ENCODE measurements at regions not wholly inside any gene's neighbourhood (a gene's known extent, or its start where the extent isn't known, plus 50 kb on each side); places are given as distances from the start of the nearest gene placed in this dataset.

GRCh38 chr4:125722009-125722408 is 407.3 kb downstream of the FAT4 start (continued):
- no peak for TF ChIP-seq ATF3 (CRISPR knock-in tag; conservative IDR thresholded peaks at IDR 0.05)
- no peak for TF ChIP-seq ZNF416 (CRISPR knock-in tag; IDR thresholded peaks at IDR 0.05)

GRCh38 chr4:125725957-125726525 is 411.3 kb downstream of the FAT4 start:
- H3K27me3 Mint-ChIP-seq (ENCODE audit: low read depth), result no peaks in the 10 kb centered on the region
- peaks cover 5% of the 10 kb centered on the region; the same call in 1 of the 2 replicates for H3K36me3 Mint-ChIP-seq
- H3K4me3 Mint-ChIP-seq, result no peak overlapping the region
- no peak for ATAC-seq
- DNase-seq (ENCODE audit: low spot score), result no peak
- H3K9me3 Mint-ChIP-seq, result peaks cover 12% of the 10 kb centered on the region
- TF ChIP-seq IRF2 (CRISPR knock-in tag; IDR thresholded peaks at IDR 0.05; ENCODE audit: borderline replicate concordance, low read depth) (no peak), ATF2 (CRISPR knock-in tag; IDR thresholded peaks at IDR 0.05; ENCODE audit: borderline replicate concordance, low read depth) (no peak)
- ChIA-PET POLR2A (no interaction called here), CTCF (no interaction called here)
- H3K27ac Mint-ChIP-seq, result no peak overlapping the region
- H3K4me1 Mint-ChIP-seq, result peaks cover 49% of the 10 kb centered on the region

- POLR2A ChIA-PET, result no interaction called here
- peaks cover 50% of the 10 kb centered on the region for H3K4me1 Mint-ChIP-seq
- no peak for DNase-seq (ENCODE audit: low spot score)
- H3K27ac Mint-ChIP-seq, result no peak overlapping the region
- no peak for ATAC-seq
- no peak for TF ChIP-seq ZBTB21 (CRISPR knock-in tag; IDR thresholded peaks at IDR 0.05; ENCODE audit: borderline replicate concordance)
- no peak for TF ChIP-seq ZNF232 (CRISPR knock-in tag; IDR thresholded peaks at IDR 0.05)
- no peak for TF ChIP-seq HMGA2 (CRISPR knock-in tag; IDR thresholded peaks at IDR 0.05)
- TF ChIP-seq IRF2 (CRISPR knock-in tag; IDR thresholded peaks at IDR 0.05; ENCODE audit: borderline replicate concordance, low read depth), result no peak
- no peak for TF ChIP-seq NR1H2 (CRISPR knock-in tag; IDR thresholded peaks at IDR 0.05)
- TF ChIP-seq ESRRA (CRISPR knock-in tag; IDR thresholded peaks at IDR 0.05; ENCODE audit: borderline replicate concordance), result no peak
- no peak for TF ChIP-seq USF1 (CRISPR knock-in tag; IDR thresholded peaks at IDR 0.05)
- TF ChIP-seq ZNF416 (CRISPR knock-in tag; IDR thresholded peaks at IDR 0.05), result no peak
- TF ChIP-seq JAZF1 (CRISPR knock-in tag; IDR thresholded peaks at IDR 0.05), result no peak
- no peak for TF ChIP-seq JUN (CRISPR knock-in tag; IDR thresholded peaks at IDR 0.05)
- TF ChIP-seq CTCF (IDR thresholded peaks at IDR 0.05), result no peak
- TF ChIP-seq ATF6 (CRISPR knock-in tag; IDR thresholded peaks at IDR 0.05), result no peak
- no peak for TF ChIP-seq ZSCAN18 (CRISPR knock-in tag; IDR thresholded peaks at IDR 0.05)
- no peak for TF ChIP-seq ERG (CRISPR knock-in tag; IDR thresholded peaks at IDR 0.05)
- no peak for TF ChIP-seq ZNF423 (CRISPR knock-in tag; IDR thresholded peaks at IDR 0.05)
- no peak for TF ChIP-seq ZNF219 (CRISPR knock-in tag; IDR thresholded peaks at IDR 0.05; ENCODE audit: borderline replicate concordance)
- TF ChIP-seq ZNF317 (CRISPR knock-in tag; IDR thresholded peaks at IDR 0.05; ENCODE audit: borderline replicate concordance, low read depth), result no peak
- TF ChIP-seq SMAD4 (CRISPR knock-in tag; IDR thresholded peaks at IDR 0.05), result no peak
- H3K36me3 Mint-ChIP-seq, result peaks cover 5% of the 10 kb centered on the region; the same call in 1 of the 2 replicates
- no peaks in the 10 kb centered on the region for H3K27me3 Mint-ChIP-seq (ENCODE audit: low read depth)
- H3K4me3 Mint-ChIP-seq, result no peak overlapping the region
- CTCF ChIA-PET, result interaction anchor here (1.3 kb wide), 1 partner anchor 52 kb away, joined by 3 read pairs; no protein-coding TSS in a partner anchor
- H3K9me3 Mint-ChIP-seq, result peaks cover 12% of the 10 kb centered on the region
These were observed 413.2 kb downstream of the FAT4 start for GRCh38 chr4:125727931-125728330.
